ENCODE measurements at regions not wholly inside any gene's neighbourhood (a gene's known extent, or its start where the extent isn't known, plus 50 kb on each side); places are given as distances from the start of the nearest gene placed in this dataset.

- no peaks in the 10 kb centered on the region for H3K79me1 ChIP-seq (replicated peaks; ENCODE audit: low read length, poor library complexity, severe bottlenecking)
- no peak overlapping the region for H2BK15ac ChIP-seq (ENCODE audit: low read depth, poor library complexity, severe bottlenecking)
- no peak overlapping the region for H4K91ac ChIP-seq (ENCODE audit: low read length)
- no peak overlapping the region for H3K4me3 ChIP-seq (ENCODE audit: insufficient read depth in 1 of 2, low read depth in 1 of 2, low read length in 2 of 2)
- H3K27ac ChIP-seq (ENCODE audit: low read length, poor library complexity, severe bottlenecking): no peak overlapping the region
- peaks cover 6% of the 10 kb centered on the region for H3K9me3 ChIP-seq (ENCODE audit: control insufficient read depth, low read length)
- H3K23ac ChIP-seq (ENCODE audit: low read length in 2 of 2): no peak overlapping the region
- no peaks in the 10 kb centered on the region for H3K4me1 ChIP-seq (ENCODE audit: control insufficient read depth, insufficient read depth, low read depth, low read length)
- 90% methylated on average over 2 of the region's 2 CpGs for WGBS
- no peak overlapping the region for H3K4ac ChIP-seq (ENCODE audit: low read depth in 1 of 2, low read length in 2 of 2)
- no peaks in the 10 kb centered on the region for H3K36me3 ChIP-seq (ENCODE audit: control insufficient read depth in 1 of 2, insufficient read depth in 2 of 2, low read depth in 1 of 2, low read length in 2 of 2)
- no peak overlapping the region for H3K4me2 ChIP-seq (ENCODE audit: low read length, poor library complexity, severe bottlenecking)
- H3K18ac ChIP-seq (ENCODE audit: low read depth in 1 of 2, low read length in 2 of 2): no peak overlapping the region
- no peaks in the 10 kb centered on the region for H3K27me3 ChIP-seq (ENCODE audit: control insufficient read depth in 1 of 2, insufficient read depth in 1 of 2, low read length in 2 of 2)
- no peak overlapping the region for H2AK5ac ChIP-seq (ENCODE audit: low read length, severe bottlenecking)
- H3K9ac ChIP-seq (ENCODE audit: low read length): no peak overlapping the region
- no peak for DNase-seq
- no peak overlapping the region for H2BK12ac ChIP-seq (ENCODE audit: low read length in 2 of 2)
- no peak overlapping the region for H2BK5ac ChIP-seq (ENCODE audit: low read depth, low read length, poor library complexity, severe bottlenecking)
- H2BK120ac ChIP-seq (ENCODE audit: low read depth, low read length): no peak overlapping the region
- H4K8ac ChIP-seq (ENCODE audit: low read length): no peak overlapping the region
- no peak overlapping the region for H3K14ac ChIP-seq (ENCODE audit: low read length in 2 of 2)
- H2AFZ ChIP-seq (ENCODE audit: low read depth, low read length): no peak overlapping the region
Measured at GRCh38 chr4:189374176-189374575, 566.5 kb upstream of the FRG1 start.

GRCh38 chr4:189376901-189377300 is 563.8 kb upstream of the FRG1 start:
- H2AK5ac ChIP-seq (ENCODE audit: low read length, severe bottlenecking): no peak overlapping the region
- H3K36me3 ChIP-seq (ENCODE audit: control insufficient read depth in 1 of 2, insufficient read depth in 2 of 2, low read depth in 1 of 2, low read length in 2 of 2): no peaks in the 10 kb centered on the region
- H4K91ac ChIP-seq (ENCODE audit: low read length): no peak overlapping the region
- H2BK120ac ChIP-seq (ENCODE audit: low read depth, low read length): no peak overlapping the region
- H2BK12ac ChIP-seq (ENCODE audit: low read length in 2 of 2): no peak overlapping the region
- H3K27me3 ChIP-seq (ENCODE audit: control insufficient read depth in 1 of 2, insufficient read depth in 1 of 2, low read length in 2 of 2): no peaks in the 10 kb centered on the region
- no peak overlapping the region for H3K9ac ChIP-seq (ENCODE audit: low read length)
- no peak for DNase-seq
- H3K14ac ChIP-seq (ENCODE audit: low read length in 2 of 2): no peak overlapping the region
- no peak overlapping the region for H3K18ac ChIP-seq (ENCODE audit: low read depth in 1 of 2, low read length in 2 of 2)
- no peak overlapping the region for H2BK15ac ChIP-seq (ENCODE audit: low read depth, poor library complexity, severe bottlenecking)
- WGBS: 75% methylated on average over 2 of the region's 2 CpGs
- no peak overlapping the region for H3K4me3 ChIP-seq (ENCODE audit: insufficient read depth in 1 of 2, low read depth in 1 of 2, low read length in 2 of 2)
- no peak overlapping the region for H3K4me2 ChIP-seq (ENCODE audit: low read length, poor library complexity, severe bottlenecking)
- no peak overlapping the region for H2AFZ ChIP-seq (ENCODE audit: low read depth, low read length)
- no peak overlapping the region for H3K27ac ChIP-seq (ENCODE audit: low read length, poor library complexity, severe bottlenecking)
- peaks cover 6% of the 10 kb centered on the region for H3K9me3 ChIP-seq (ENCODE audit: control insufficient read depth, low read length)
- H3K4me1 ChIP-seq (ENCODE audit: control insufficient read depth, insufficient read depth, low read depth, low read length): peaks cover 2% of the 10 kb centered on the region
- no peak overlapping the region for H3K4ac ChIP-seq (ENCODE audit: low read depth in 1 of 2, low read length in 2 of 2)
- no peak overlapping the region for H3K23ac ChIP-seq (ENCODE audit: low read length in 2 of 2)
- H3K79me1 ChIP-seq (replicated peaks; ENCODE audit: low read length, poor library complexity, severe bottlenecking): no peaks in the 10 kb centered on the region
- H2BK5ac ChIP-seq (ENCODE audit: low read depth, low read length, poor library complexity, severe bottlenecking): no peak overlapping the region
- no peak overlapping the region for H4K8ac ChIP-seq (ENCODE audit: low read length)

GRCh38 chr4:189377569-189377968 is 563.1 kb upstream of the FRG1 start:
- Histone ChIP-seq H2AFZ (ENCODE audit: low read depth, low read length) (no peak overlapping the region), H3K4me2 (ENCODE audit: low read length, poor library complexity, severe bottlenecking) (no peak overlapping the region), H3K4me3 (ENCODE audit: insufficient read depth in 1 of 2, low read depth in 1 of 2, low read length in 2 of 2) (no peak overlapping the region), H2BK5ac (ENCODE audit: low read depth, low read length, poor library complexity, severe bottlenecking) (no peak overlapping the region), H3K27me3 (ENCODE audit: control insufficient read depth in 1 of 2, insufficient read depth in 1 of 2, low read length in 2 of 2) (no peaks in the 10 kb centered on the region), H3K4ac (ENCODE audit: low read depth in 1 of 2, low read length in 2 of 2) (no peak overlapping the region), H3K4me1 (ENCODE audit: control insufficient read depth, insufficient read depth, low read depth, low read length) (peaks cover 2% of the 10 kb centered on the region), H3K18ac (ENCODE audit: low read depth in 1 of 2, low read length in 2 of 2) (no peak overlapping the region), H2AK5ac (ENCODE audit: low read length, severe bottlenecking) (no peak overlapping the region), H2BK12ac (ENCODE audit: low read length in 2 of 2) (no peak overlapping the region), H3K79me1 (replicated peaks; ENCODE audit: low read length, poor library complexity, severe bottlenecking) (no peaks in the 10 kb centered on the region), H2BK15ac (ENCODE audit: low read depth, poor library complexity, severe bottlenecking) (no peak overlapping the region), H4K8ac (ENCODE audit: low read length) (no peak overlapping the region), H3K14ac (ENCODE audit: low read length in 2 of 2) (no peak overlapping the region), H4K91ac (ENCODE audit: low read length) (no peak overlapping the region), H2BK120ac (ENCODE audit: low read depth, low read length) (no peak overlapping the region), H3K23ac (ENCODE audit: low read length in 2 of 2) (no peak overlapping the region), H3K36me3 (ENCODE audit: control insufficient read depth in 1 of 2, insufficient read depth in 2 of 2, low read depth in 1 of 2, low read length in 2 of 2) (no peaks in the 10 kb centered on the region), H3K27ac (ENCODE audit: low read length, poor library complexity, severe bottlenecking) (no peak overlapping the region), H3K9ac (ENCODE audit: low read length) (no peak overlapping the region), H3K9me3 (ENCODE audit: control insufficient read depth, low read length) (peaks cover 6% of the 10 kb centered on the region)
- DNase-seq: no peak
- WGBS: 88% methylated on average over 1 of the region's 2 CpGs

DNA sequence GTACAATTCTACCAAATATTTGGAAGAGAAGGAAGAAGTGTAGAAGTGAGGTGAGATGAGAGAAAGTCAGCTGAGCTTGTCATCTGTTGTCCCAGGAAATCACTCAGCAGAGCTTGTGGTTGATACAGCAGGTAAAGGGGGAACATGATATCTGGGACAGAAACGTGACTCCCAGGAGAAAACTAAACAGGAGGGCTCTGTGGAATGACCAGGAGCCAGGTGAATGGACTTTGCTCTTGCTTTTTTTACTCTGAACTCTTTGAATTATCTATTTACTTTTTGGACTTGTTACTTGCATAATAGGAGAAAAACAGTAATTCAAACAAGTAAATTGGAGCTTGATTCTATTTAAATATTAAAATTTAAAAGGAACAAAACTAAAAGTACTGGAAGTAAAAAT is 555.6 kb upstream of the FRG1 start:
- Histone ChIP-seq H3K4ac (ENCODE audit: low read depth in 1 of 2, low read length in 2 of 2) (no peak overlapping the region), H2BK5ac (ENCODE audit: low read depth, low read length, poor library complexity, severe bottlenecking) (no peak overlapping the region), H3K9me3 (ENCODE audit: control insufficient read depth, low read length) (peaks cover 12% of the 10 kb centered on the region), H3K9ac (ENCODE audit: low read length) (no peak overlapping the region), H2BK12ac (ENCODE audit: low read length in 2 of 2) (no peak overlapping the region), H3K27ac (ENCODE audit: low read length, poor library complexity, severe bottlenecking) (no peak overlapping the region), H2BK15ac (ENCODE audit: low read depth, poor library complexity, severe bottlenecking) (no peak overlapping the region), H2AK5ac (ENCODE audit: low read length, severe bottlenecking) (no peak overlapping the region), H3K14ac (ENCODE audit: low read length in 2 of 2) (no peak overlapping the region), H3K23ac (ENCODE audit: low read length in 2 of 2) (no peak overlapping the region), H3K79me1 (replicated peaks; ENCODE audit: low read length, poor library complexity, severe bottlenecking) (no peaks in the 10 kb centered on the region), H2AFZ (ENCODE audit: low read depth, low read length) (no peak overlapping the region), H3K4me1 (ENCODE audit: control insufficient read depth, insufficient read depth, low read depth, low read length) (no peaks in the 10 kb centered on the region), H3K4me3 (ENCODE audit: insufficient read depth in 1 of 2, low read depth in 1 of 2, low read length in 2 of 2) (no peak overlapping the region), H3K4me2 (ENCODE audit: low read length, poor library complexity, severe bottlenecking) (no peak overlapping the region), H4K91ac (ENCODE audit: low read length) (no peak overlapping the region), H3K18ac (ENCODE audit: low read depth in 1 of 2, low read length in 2 of 2) (no peak overlapping the region), H2BK120ac (ENCODE audit: low read depth, low read length) (no peak overlapping the region), H3K36me3 (ENCODE audit: control insufficient read depth in 1 of 2, insufficient read depth in 2 of 2, low read depth in 1 of 2, low read length in 2 of 2) (no peaks in the 10 kb centered on the region), H4K8ac (ENCODE audit: low read length) (no peak overlapping the region), H3K27me3 (ENCODE audit: control insufficient read depth in 1 of 2, insufficient read depth in 1 of 2, low read length in 2 of 2) (no peaks in the 10 kb centered on the region)
- DNase-seq: no peak
- WGBS: 20% methylated on average over 1 of the region's 1 CpG
